ENCODE measurements at regions not wholly inside any gene's neighbourhood (a gene's known extent, or its start where the extent isn't known, plus 50 kb on each side); places are given as distances from the start of the nearest gene placed in this dataset.
"Not testable (repeated sequence)": the region's sequence is repeated elsewhere in the genome, so short reads cannot be mapped to it uniquely, and the experiment has no call there.

- no peak for DNase-seq
These were observed 571.5 kb downstream of the STK39 start for GRCh38 chr2:167675906-167676305.

- no peak for DNase-seq
These were observed 576.8 kb downstream of the STK39 start for GRCh38 chr2:167670588-167670987.

- no peak for DNase-seq
These were observed 594.3 kb downstream of the STK39 start for GRCh38 chr2:167653131-167653530.

DNA sequence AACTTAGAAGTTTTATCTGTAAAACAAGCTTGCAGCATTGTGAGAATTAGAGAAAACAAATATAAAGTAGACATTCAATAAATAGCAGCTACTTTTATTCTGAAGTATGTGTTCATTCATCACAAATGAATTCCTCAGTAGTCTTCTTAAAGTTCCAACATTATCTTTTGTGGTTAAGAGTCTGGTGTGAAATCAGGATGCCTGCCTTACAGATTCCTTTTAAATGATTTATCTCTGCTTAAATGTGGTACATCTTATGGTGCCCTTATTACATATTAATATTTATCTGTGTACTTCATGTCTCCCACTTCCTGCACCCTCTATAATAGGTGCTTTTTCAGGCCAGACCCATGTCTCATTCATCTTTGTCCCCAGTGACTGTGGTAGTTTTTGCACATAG, 595.0 kb downstream of the STK39 start:
- no peak for DNase-seq

DNA sequence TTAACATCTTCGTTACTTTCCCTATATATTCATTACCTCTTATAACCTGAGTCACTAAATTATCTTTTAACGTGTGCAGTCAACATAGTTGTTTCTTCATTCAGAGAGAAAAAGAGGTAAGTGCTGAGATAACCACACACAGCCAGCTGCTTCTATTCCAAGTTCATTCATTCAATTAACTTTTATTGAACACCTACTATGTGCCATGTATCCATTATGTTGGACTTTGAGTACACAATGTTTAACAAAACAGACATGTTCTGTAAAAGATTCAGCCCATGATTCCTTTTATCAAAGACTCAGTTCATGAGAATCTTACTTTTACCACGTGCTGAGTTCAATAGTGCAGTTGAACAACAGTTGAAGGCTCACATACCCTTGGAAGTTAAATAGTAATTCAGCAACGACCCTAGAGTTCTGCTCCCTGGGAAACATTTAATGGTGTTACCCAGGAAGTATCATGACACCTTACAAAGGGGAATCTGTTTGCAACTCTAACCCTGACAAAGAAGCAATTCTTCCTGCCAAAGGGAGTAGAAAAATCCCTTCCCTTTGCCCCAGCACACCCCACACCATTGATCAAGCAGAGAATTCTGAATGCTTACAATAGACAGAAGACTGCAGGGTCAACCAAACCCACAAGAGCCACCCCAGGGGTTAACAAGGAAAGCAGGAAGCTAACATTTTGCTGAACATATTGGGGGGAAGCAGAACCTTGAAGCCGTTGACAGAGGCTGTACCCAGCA, 595.8 kb downstream of the STK39 start:
- no peak for DNase-seq

DNA sequence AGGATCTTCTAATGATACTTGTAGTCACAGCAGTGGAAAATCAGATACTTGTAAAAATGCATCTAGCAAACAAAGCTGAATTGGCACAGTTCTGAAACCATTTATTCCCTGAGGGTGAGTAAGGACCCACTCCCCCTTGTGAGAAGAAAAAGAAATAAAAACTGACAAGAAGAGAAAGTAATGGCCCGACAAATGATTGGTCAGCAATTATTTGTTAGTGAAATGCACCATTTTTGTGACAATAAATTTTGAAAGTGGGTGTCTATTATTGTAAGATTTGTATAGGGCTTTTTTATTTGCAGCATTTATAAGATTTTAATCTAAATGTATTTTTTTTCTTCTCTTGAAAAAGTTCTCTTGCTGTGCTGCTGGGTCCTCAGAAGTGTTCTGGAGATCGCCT, 600.8 kb downstream of the STK39 start:
- no peak for DNase-seq

DNA sequence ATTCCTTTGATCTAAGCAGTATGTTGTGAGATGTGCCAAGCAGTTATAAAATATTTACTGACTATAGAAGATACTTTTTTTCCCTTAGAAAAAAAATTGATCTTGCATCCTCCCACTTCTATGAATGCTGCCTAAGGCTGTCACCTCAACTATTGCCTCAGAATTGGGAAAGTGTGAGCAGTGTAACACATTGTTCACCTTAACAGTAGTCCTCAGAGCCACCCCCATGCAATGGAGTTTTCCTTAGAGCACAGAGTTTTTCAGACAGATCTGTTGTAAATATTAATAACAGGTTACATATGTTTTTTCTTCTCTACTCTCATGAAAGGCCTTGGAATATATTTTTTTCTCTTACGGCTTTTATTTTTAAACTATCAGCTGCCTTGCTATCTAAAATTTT, 607.3 kb downstream of the STK39 start:
- DNase-seq, result no peak

GRCh38 chr2:167637741-167638140, 609.7 kb downstream of the STK39 start:
- peak; percentile 58 for DNase-seq

GRCh38 chr2:167632271-167632670, 615.1 kb downstream of the STK39 start:
- DNase-seq, result not testable (repeated sequence)

DNA sequence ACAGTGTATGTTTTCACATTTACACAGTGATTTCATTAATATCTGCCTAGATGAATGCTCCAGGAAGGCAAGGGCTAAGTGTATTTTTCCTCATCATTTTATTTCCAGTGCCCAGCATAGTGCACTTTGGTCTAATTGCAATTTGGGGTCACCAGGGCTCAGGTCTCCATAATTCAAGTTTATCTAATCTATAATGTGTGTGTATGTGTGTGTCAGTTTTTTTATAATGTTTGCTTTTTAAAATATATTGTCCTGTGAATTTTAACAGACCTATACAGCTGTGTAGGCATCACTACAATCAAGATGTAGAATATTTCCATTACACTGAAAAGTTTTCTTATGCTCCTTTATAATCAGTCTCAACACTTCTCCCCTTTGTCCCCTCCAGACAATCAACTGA, 620.4 kb downstream of the STK39 start:
- DNase-seq, result no peak

DNA sequence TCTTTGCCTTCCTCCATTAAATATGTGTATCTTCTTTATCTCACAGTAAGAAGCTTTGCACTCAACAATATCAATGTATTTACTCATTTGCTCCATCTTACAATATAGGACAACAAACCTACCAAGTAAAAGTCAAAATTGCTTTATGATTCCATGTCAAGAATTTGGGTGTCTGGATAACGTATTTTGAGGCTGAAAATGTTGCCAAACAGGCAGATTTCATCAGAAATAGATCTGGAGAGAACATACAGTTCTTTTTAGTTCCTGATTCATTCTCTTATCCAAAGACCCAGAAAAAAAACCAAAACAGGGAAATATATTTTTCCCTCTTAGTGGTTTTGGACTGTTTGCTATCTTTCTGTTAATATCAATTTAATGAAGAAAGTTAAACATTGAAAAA, 621.1 kb downstream of the STK39 start:
- DNase-seq, result no peak

DNA sequence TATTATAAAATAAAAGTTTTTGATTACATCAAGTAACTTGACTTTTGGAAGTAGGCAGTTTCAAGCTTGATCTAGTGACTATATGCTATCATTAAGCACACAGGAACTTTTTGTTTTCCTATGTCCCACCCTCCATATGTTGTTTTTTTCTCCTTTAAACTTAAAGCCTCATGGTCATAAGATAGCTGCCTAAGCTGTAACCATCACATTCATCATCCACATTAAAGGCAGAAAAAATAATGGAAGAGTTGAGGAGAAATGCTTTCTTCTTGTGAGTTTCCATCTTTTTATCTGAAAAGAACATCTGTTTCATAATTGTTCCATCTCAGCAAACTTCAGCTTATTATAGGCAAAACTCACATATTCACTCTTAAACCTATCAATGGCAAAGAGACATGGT, 630.4 kb downstream of the STK39 start:
- no peak for DNase-seq

DNA sequence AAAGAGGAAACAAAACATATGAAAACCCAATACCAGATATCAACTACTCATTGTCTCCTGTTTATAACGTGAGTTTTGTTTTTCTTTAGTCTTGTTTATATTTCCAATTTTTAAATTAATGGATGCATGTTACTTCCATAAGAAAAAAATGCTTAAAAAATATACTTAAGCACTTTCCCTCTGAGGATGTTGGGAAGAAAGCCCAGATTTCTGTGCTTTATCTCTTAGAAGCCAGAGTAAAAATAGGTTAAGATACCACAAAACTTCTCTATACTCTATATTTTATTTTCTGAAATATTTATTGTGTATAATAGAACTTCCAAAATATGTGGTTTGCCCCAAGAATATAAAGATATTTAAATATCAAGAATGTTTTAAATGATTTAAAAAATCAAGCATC, 633.9 kb downstream of the STK39 start:
- DNase-seq, result no peak

GRCh38 chr2:167608487-167608886, 638.9 kb downstream of the STK39 start:
- DNase-seq, result no peak

DNA sequence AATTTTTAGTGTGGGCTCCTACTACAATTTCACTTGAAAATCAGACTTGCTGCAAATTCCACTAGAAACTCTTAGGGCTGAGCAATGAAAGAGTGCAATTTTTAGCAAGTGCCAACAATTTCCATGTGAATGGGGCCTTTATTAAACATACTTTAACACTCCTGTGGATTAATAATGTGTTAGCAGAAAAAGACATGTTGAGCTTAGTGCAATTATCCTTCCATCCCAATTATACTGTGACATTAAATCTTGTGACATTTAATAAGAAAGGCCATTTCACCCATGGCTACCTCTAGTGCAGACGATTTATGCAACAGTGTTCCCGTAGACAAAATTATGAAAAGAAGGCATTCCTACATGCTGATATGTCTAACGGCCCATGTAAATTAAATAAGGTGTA, 639.7 kb downstream of the STK39 start:
- DNase-seq, result no peak

GRCh38 chr2:167607211-167607610, 640.2 kb downstream of the STK39 start:
- DNase-seq, result no peak

DNA sequence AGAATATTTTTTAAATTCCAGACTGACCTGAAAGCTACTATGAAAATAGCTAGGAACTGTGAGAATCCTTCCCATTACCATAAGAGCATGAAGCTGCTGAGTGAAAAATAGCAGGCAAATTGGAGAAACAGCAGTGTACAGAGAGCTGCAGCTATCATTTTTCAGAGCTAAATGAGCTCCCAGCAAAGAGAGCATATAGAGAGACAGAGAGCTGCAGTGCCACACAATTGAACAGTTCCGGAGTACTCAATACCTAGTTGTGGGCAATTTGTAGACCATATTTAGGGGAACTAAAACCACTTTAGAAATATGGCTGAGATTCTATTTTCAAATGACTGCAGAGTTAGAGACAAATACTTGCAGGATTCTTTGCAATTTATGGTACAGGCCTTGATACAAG, 645.3 kb downstream of the STK39 start:
- DNase-seq, result no peak

DNA sequence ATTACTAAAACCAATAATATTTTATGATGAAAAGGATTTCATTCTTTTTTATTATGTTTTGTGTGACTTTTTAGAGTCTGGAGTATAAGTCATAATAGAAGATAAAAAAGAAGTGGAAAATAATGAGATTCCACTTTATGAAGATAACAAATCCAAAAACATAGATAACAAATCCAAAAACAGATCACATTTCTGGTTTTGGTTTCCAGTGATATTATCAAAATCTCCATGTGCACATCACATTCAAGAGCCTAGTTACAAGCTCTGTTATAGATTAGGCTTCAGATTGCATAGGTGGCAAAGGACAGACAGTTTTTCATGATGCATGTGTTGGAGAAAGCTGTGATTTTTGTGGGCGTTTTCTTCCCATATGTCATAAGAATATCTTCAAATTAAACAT, 648.2 kb downstream of the STK39 start:
- no peak for DNase-seq

GRCh38 chr2:167595839-167596471, 651.4 kb downstream of the STK39 start:
- DNase-seq, result no peak

GRCh38 chr2:167595021-167595420, 652.4 kb downstream of the STK39 start:
- DNase-seq, result no peak

GRCh38 chr2:167592441-167592840, 655.0 kb downstream of the STK39 start:
- no peak for DNase-seq

GRCh38 chr2:167582619-167583018, 664.8 kb downstream of the STK39 start:
- no peak for DNase-seq

DNA sequence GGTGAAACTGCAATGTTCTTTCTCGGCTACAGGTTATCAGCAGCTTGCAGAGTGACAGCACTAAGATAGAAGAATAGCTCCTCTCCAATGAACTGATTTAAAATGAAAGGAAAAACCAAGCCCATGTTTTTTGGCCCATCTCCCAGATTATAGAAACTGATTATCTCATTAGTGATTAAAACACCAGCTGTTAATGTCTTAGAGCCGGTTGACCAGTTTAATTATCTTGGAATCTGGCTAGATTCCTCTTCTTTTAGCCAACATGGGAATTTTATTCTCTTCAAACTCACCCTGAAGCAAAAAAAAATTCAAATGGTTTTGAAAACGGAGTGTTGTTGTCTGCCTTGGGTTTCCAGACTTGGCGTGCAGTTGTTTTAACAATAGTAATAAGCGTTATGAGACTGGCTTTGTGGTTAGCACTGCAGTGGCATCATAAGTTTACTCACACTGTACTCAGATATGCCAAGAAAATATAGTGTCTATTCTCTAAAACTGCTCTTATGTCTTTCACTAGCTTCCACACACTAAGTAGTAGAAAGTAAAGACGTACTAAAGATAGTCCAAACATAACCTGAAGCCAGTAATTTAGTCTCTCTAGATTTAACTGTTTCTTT, 665.3 kb downstream of the STK39 start:
- DNase-seq, result no peak

DNA sequence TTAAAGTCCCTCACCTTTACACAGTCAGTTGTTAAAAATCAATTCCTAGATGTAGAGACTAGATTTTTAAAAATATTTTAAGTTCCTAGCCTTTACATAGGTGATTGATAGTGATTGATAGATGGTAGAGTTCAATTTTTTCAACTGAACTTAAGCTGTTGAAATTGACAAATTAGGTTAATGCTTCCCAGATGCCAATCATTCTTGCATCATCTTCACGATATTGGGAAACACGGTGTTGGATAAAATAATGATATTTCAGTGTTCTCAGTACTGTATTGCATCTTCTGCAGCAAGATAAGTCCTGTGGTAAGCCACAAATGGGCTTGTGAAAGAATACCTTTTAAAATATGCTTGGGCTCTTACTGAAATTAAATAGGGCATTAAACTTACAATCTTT, 667.6 kb downstream of the STK39 start:
- no peak for DNase-seq

- no peak for DNase-seq
These were observed 672.1 kb downstream of the STK39 start for GRCh38 chr2:167575276-167575675.

Data from DMS153 (cell line).